H4 (cell line): ENCODE measurements at regions not wholly inside any gene's neighbourhood (a gene's known extent, or its start where the extent isn't known, plus 50 kb on each side); places are given as distances from the start of the nearest gene placed in this dataset.
A peak's percentile ranks its signal among the peaks of the same experiment; 100 is the strongest.

Source experiments
- DNase-seq: peaks from one replicate; pipeline ENCODE4 v3.0.0-alpha.2; 2015; ENCODE audit warnings: low spot score

GRCh38 chr17:74045608-74046280 lies 157.7 kb upstream of the RPL38 start:
- DNase-seq: no peak

- no peak for DNase-seq
Measured at GRCh38 chr17:74049167-74049966, 154.1 kb upstream of the RPL38 start.

- no peak for DNase-seq
Measured at GRCh38 chr17:74049967-74050458, 153.5 kb upstream of the RPL38 start.

- DNase-seq: no peak
Measured at GRCh38 chr17:74051348-74051747, 152.1 kb upstream of the RPL38 start.

GRCh38 chr17:74052993-74053711 lies 150.3 kb upstream of the RPL38 start:
- no peak for DNase-seq

- DNase-seq: no peak
Measured at GRCh38 chr17:74053712-74054078, 149.8 kb upstream of the RPL38 start.

- no peak for DNase-seq
Measured at GRCh38 chr17:74054249-74054648, 149.2 kb upstream of the RPL38 start.

GRCh38 chr17:74055508-74056160 lies 147.8 kb upstream of the RPL38 start:
- DNase-seq: peak; percentile 26

GRCh38 chr17:74059479-74060240 lies 143.8 kb upstream of the RPL38 start:
- no peak for DNase-seq

- DNase-seq: no peak
Measured at GRCh38 chr17:74061758-74062157, 141.7 kb upstream of the RPL38 start.

GRCh38 chr17:74062234-74062633 lies 141.2 kb upstream of the RPL38 start:
- no peak for DNase-seq

- no peak for DNase-seq
Measured at GRCh38 chr17:74063439-74063838, 140.0 kb upstream of the RPL38 start.

- DNase-seq: no peak
Measured at GRCh38 chr17:74070374-74070773, 133.1 kb upstream of the RPL38 start.

- no peak for DNase-seq
Measured at GRCh38 chr17:74070998-74071679, 132.3 kb upstream of the RPL38 start.

- DNase-seq: no peak
Measured at GRCh38 chr17:74072340-74072739, 131.1 kb upstream of the RPL38 start.

- DNase-seq: no peak
Measured at GRCh38 chr17:74076446-74076845, 127.0 kb upstream of the RPL38 start.

GRCh38 chr17:74077231-74077630 lies 126.2 kb upstream of the RPL38 start:
- no peak for DNase-seq

- DNase-seq: no peak
Measured at GRCh38 chr17:74078363-74078941, 125.0 kb upstream of the RPL38 start.

- no peak for DNase-seq
Measured at GRCh38 chr17:74079537-74080300, 123.8 kb upstream of the RPL38 start.
